GM23248 (cell line): ENCODE measurements at regions not wholly inside any gene's neighbourhood (a gene's known extent, or its start where the extent isn't known, plus 50 kb on each side); places are given as distances from the start of the nearest gene placed in this dataset.

Source experiments
- DNase-seq: peaks from one replicate; pipeline ENCODE4 v3.0.0-alpha.2; 2015
- H2AFZ ChIP-seq: fragments of 200-600 bp; sonication (generic); 2 replicates; pipeline ENCODE4 v1.6.1; 2016; ENCODE audit warnings: antibody characterized with exemption
- H3F3A ChIP-seq: fragments of 200-600 bp; sonication (generic); 2 replicates; pipeline ENCODE4 v1.6.1; 2016; ENCODE audit warnings: mild to moderate bottlenecking, antibody characterized with exemption, mixed run types; ENCODE audit not compliant: insufficient read depth
- H3K27ac ChIP-seq: fragments of 200-600 bp; sonication (generic); 2 replicates; pipeline ENCODE4 v1.5.1; 2016; ENCODE audit warnings: mild to moderate bottlenecking
- H3K27me3 ChIP-seq: fragments of 200-600 bp; sonication (generic); replicated peaks from 2 replicates; pipeline ENCODE4 v1.6.1; 2016; ENCODE audit warnings: mild to moderate bottlenecking; ENCODE audit not compliant: insufficient read depth
- H3K36me3 ChIP-seq: fragments of 200-600 bp; sonication (generic); 2 replicates; pipeline ENCODE4 v1.6.1; 2016; ENCODE audit warnings: low read depth, mild to moderate bottlenecking
- H3K4me1 ChIP-seq: fragments of 200-600 bp; sonication (generic); 2 replicates; pipeline ENCODE4 v1.6.1; 2016; ENCODE audit warnings: mild to moderate bottlenecking; ENCODE audit not compliant: insufficient read depth
- H3K4me2 ChIP-seq: fragments of 200-600 bp; sonication (generic); one replicate; pipeline ENCODE4 v1.6.1; 2016; ENCODE audit warnings: mild to moderate bottlenecking; ENCODE audit not compliant: unreplicated experiment
- H3K4me3 ChIP-seq: fragments of 200-600 bp; sonication (generic); 2 replicates; pipeline ENCODE4 v1.5.1; 2016; ENCODE audit warnings: mild to moderate bottlenecking
- H3K79me2 ChIP-seq: fragments of 200-600 bp; sonication (generic); 2 replicates; pipeline ENCODE4 v1.6.1; 2016; ENCODE audit warnings: mild to moderate bottlenecking; ENCODE audit not compliant: insufficient read depth
- H3K9ac ChIP-seq: fragments of 200-600 bp; sonication (generic); 2 replicates; pipeline ENCODE4 v1.6.1; 2016; ENCODE audit warnings: mild to moderate bottlenecking
- H3K9me2 ChIP-seq: fragments of 200-600 bp; sonication (generic); 2 replicates; pipeline ENCODE4 v1.6.1; 2016; ENCODE audit warnings: mixed run types, mild to moderate bottlenecking, moderate library complexity; ENCODE audit not compliant: insufficient read depth
- H3K9me3 ChIP-seq: fragments of 200-600 bp; sonication (generic); one replicate; pipeline ENCODE4 v1.6.1; 2017; ENCODE audit warnings: low read depth
- H4K20me1 ChIP-seq: fragments of 200-600 bp; sonication (generic); 2 replicates; pipeline ENCODE4 v1.6.0; 2016; ENCODE audit not compliant: insufficient read depth
- EZH2 ChIP-seq: fragments of 200-600 bp; sonication (generic); IDR thresholded peaks from 2 replicates; pipeline ENCODE4 v1.6.1; 2018; ENCODE audit warnings: antibody characterized with exemption, mild to moderate bottlenecking; ENCODE audit not compliant: insufficient read depth, poor library complexity, severe bottlenecking
- EZH2phosphoT487 ChIP-seq: fragments of 200-600 bp; sonication (generic); IDR thresholded peaks from 2 replicates; pipeline ENCODE4 v1.6.1; 2018; ENCODE audit warnings: antibody characterized with exemption, moderate library complexity, mild to moderate bottlenecking, low read depth; ENCODE audit not compliant: insufficient read depth
- WGBS, 2 experiments: methylation state at CpG; one replicate each; pipeline ENCODE4 v1.1.6; 2015 to 2017; ENCODE audit warnings: low lambda C conversion rate in 2 of 2, low coverage in 1 of 2; ENCODE audit errors: missing lambda C conversion rate in 2 of 2; 5-methylcytosine and 5-hydroxymethylcytosine counted together
- in situ Hi-C: fragments of 300-500 bp; cut with MboI; formaldehyde crosslinking; loops from 2 replicates; pipeline ENCODE4 v1.15.0; 2020

DNA sequence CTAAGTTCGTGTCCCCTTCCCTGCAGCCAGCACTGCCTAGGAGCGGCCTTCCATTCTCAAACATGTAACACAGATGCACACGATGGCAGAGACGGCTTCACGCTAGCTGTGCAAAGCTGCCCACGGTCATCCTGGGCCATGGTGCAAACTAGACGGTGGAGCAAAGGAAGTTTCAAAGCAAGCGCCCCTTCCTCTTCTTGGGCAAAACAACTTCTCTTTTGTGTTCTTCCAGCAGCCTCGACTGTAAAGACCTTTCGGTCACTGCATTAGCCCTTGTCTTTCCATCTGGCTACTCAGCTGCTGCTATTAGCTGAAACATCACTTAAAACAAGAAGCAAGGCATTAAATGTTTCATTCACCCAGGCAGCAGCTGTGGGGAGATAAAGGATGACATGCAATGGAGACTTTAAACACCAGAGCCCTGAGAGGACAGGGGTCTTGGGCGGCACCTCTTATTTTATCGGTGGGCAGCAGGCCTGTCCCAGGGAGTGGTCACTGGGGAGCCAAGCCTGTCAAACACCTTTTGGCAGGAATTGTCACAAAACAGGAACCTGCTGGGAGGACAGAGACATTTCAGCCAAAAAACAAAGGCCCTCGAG lies 214.8 kb downstream of the KLF6 start:
- Histone ChIP-seq H3K27me3 (no peaks in the 10 kb centered on the region), H3K4me2 (no peak overlapping the region), H3K27ac (no peak overlapping the region), H3K9me3 (no peaks in the 10 kb centered on the region), H3K4me1 (no peaks in the 10 kb centered on the region), H4K20me1 (no peaks in the 10 kb centered on the region), H3K9ac (no peak overlapping the region), H3K36me3 (no peaks in the 10 kb centered on the region), H3F3A (no peaks in the 10 kb centered on the region), H3K79me2 (no peaks in the 10 kb centered on the region), H3K4me3 (no peak overlapping the region), H3K9me2 (no peaks in the 10 kb centered on the region), H2AFZ (no peak overlapping the region)
- DNase-seq = no peak
- 92 to 93% methylated on average over 13 of the region's 13 CpGs for WGBS, 2 experiments
- in situ Hi-C loops = no loop called here
- TF ChIP-seq EZH2phosphoT487 (no peak), EZH2 (no peak)

DNA sequence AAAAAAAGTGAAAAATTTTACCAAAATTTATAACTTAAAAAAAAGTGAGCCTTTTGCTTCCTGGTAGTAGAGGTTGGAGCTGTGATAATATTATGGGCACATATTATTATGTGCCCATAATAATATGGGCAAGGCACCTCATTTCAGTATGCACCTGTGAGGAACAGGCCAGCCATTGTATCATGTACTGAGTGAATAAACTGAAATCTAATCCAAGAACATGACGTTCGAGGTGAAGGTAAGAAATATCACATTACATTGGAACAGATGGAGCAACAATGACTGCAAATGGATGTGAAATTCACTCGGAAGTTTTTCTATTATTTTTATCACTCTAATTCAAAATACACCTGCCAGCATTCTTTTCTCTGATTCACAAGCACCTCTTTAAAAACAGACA lies 216.0 kb downstream of the KLF6 start:
- no peaks in the 10 kb centered on the region for H3K36me3 ChIP-seq
- H3F3A ChIP-seq = no peaks in the 10 kb centered on the region
- no peak overlapping the region for H3K27ac ChIP-seq
- no peak for DNase-seq
- no peaks in the 10 kb centered on the region for H3K27me3 ChIP-seq
- in situ Hi-C loops = no loop called here
- TF ChIP-seq EZH2 = no peak
- no peak for TF ChIP-seq EZH2phosphoT487
- no peak overlapping the region for H3K9ac ChIP-seq
- H3K9me3 ChIP-seq = no peaks in the 10 kb centered on the region
- no peak overlapping the region for H2AFZ ChIP-seq
- H3K4me1 ChIP-seq = no peaks in the 10 kb centered on the region
- no peak overlapping the region for H3K4me3 ChIP-seq
- H3K79me2 ChIP-seq = no peaks in the 10 kb centered on the region
- 63 to 72% methylated on average over 3 of the region's 3 CpGs for WGBS, 2 experiments
- H4K20me1 ChIP-seq = no peaks in the 10 kb centered on the region
- H3K9me2 ChIP-seq = no peaks in the 10 kb centered on the region
- no peak overlapping the region for H3K4me2 ChIP-seq

DNA sequence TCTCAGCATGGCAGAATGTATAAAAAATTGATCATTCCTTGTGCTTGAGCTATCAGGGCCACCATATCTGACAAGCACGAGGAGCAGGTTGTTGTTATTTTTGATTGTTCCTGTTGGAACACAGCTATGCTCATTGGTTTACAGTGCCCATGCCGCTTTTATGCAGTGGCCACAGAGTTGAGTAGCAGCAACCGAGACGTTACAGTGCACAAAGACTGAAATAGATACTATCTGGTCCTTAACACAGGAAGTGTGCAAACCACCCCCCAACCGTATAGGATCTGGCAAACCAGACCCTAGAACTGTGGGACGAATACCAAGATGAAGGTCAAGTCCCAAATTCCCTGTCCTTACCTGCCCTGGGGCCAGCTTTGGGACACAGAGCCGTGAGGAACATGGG lies 216.6 kb downstream of the KLF6 start:
- in situ Hi-C loops = no loop called here

DNA sequence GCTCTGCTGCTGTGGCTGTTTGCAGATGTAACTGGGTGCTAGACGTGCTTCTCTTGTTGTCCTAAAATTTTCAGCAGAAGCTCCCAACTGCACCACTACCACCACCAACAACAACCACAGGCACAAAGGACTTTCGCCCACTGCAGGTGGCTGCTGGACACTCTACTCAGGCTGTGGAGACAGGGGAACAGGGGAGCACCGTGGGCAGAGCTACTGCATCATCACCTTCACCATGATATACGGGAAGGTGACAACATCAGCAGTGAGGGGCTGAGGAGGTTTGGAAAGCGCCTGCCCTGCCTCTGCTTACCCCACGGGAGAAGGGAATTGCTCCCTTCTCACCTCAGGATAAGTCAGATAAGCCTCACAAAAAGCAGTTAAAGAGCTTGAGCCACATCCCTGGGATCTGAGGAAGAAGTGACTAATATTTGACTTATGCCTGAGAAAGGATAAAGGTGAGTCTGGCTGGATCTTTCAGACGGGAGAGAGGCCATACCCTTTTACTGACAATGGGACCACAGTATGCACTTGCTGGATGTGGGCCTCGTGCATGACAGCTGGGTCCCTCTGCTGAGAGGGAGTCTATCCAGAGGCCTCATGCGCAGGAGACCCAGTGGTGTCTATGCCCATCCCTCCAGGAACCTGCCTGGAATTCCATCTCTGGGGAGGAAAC lies 217.6 kb downstream of the KLF6 start:
- H3F3A ChIP-seq = no peaks in the 10 kb centered on the region
- H3K36me3 ChIP-seq = no peaks in the 10 kb centered on the region
- no peak overlapping the region for H3K4me2 ChIP-seq
- no peak for TF ChIP-seq EZH2
- no peak for TF ChIP-seq EZH2phosphoT487
- H3K4me1 ChIP-seq = no peaks in the 10 kb centered on the region
- no peak overlapping the region for H3K4me3 ChIP-seq
- no peak overlapping the region for H3K27ac ChIP-seq
- H3K27me3 ChIP-seq = no peaks in the 10 kb centered on the region
- H4K20me1 ChIP-seq = no peaks in the 10 kb centered on the region
- no peak overlapping the region for H3K9ac ChIP-seq
- in situ Hi-C loops = no loop called here
- WGBS, 2 experiments = 62 to 65% methylated on average over 9 of the region's 9 CpGs
- H3K9me3 ChIP-seq = no peaks in the 10 kb centered on the region
- H2AFZ ChIP-seq = no peak overlapping the region
- DNase-seq = no peak
- H3K79me2 ChIP-seq = no peaks in the 10 kb centered on the region
- no peaks in the 10 kb centered on the region for H3K9me2 ChIP-seq

More for the DNA sequence above, 216.6 kb downstream of the KLF6 start:
- no peaks in the 10 kb centered on the region for H3K36me3 ChIP-seq
- H3K9ac ChIP-seq = no peak overlapping the region
- H4K20me1 ChIP-seq = no peaks in the 10 kb centered on the region
- no peak overlapping the region for H3K4me2 ChIP-seq
- H3K4me3 ChIP-seq = no peak overlapping the region
- no peak overlapping the region for H2AFZ ChIP-seq
- H3K9me3 ChIP-seq = no peaks in the 10 kb centered on the region
- H3K79me2 ChIP-seq = no peaks in the 10 kb centered on the region
- WGBS, 2 experiments = 79 to 80% methylated on average over 7 of the region's 7 CpGs
- TF ChIP-seq EZH2 (no peak), EZH2phosphoT487 (no peak)
- H3F3A ChIP-seq = no peaks in the 10 kb centered on the region
- H3K4me1 ChIP-seq = no peaks in the 10 kb centered on the region
- H3K27me3 ChIP-seq = no peaks in the 10 kb centered on the region
- no peak overlapping the region for H3K27ac ChIP-seq
- DNase-seq = no peak
- no peaks in the 10 kb centered on the region for H3K9me2 ChIP-seq

DNA sequence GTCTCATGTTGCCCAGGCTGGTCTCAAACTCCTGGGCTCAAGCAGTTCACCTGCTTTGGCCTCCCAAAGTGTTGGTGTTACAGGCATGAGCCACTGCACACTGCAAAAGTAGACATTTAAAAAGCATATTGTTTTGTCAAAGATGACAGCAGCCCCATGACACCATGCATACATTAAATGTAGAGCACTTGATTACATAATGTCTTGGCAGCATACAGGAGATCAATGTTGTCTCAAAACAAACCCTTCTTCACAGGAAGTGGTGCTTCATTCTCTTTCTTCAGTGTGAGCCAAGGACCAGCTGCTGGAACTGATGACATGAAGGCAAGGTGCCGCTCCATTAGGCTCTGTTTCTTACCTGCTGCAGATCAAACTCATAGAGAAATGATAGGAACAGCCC lies 218.4 kb downstream of the KLF6 start:
- DNase-seq = no peak
- H3K4me2 ChIP-seq = no peak overlapping the region
- no peaks in the 10 kb centered on the region for H4K20me1 ChIP-seq
- no peaks in the 10 kb centered on the region for H3K9me3 ChIP-seq
- 100% methylated on average over 1 of the region's 1 CpG for WGBS, 2 experiments
- no peaks in the 10 kb centered on the region for H3K79me2 ChIP-seq
- no peaks in the 10 kb centered on the region for H3K27me3 ChIP-seq
- H3K4me1 ChIP-seq = no peaks in the 10 kb centered on the region
- H3K9ac ChIP-seq = no peak overlapping the region
- H3K4me3 ChIP-seq = no peak overlapping the region
- TF ChIP-seq EZH2 (no peak), EZH2phosphoT487 (no peak)
- H3K9me2 ChIP-seq = no peaks in the 10 kb centered on the region
- H3K27ac ChIP-seq = no peak overlapping the region
- no peaks in the 10 kb centered on the region for H3K36me3 ChIP-seq
- in situ Hi-C loops = no loop called here
- H2AFZ ChIP-seq = no peak overlapping the region
- no peaks in the 10 kb centered on the region for H3F3A ChIP-seq
